Small intestine (tissue), 7 donors: ENCODE measurements at regions not wholly inside any gene's neighbourhood (a gene's known extent, or its start where the extent isn't known, plus 50 kb on each side); places are given as distances from the start of the nearest gene placed in this dataset.
A peak's percentile ranks its signal among the peaks of the same experiment; 100 is the strongest.

Experiments used
- DNase-seq, 2 donors: peaks; one replicate each; pipeline versions ENCODE4 v3.0.0 to v3.0.0-alpha.2; 2013
- FAIRE-seq: peaks from 2 replicates; lab custom pipeline; 2012; peaks lifted over from hg19 to GRCh38; lab: Jason Lieb, UNC
- H3K27ac ChIP-seq, 3 donors: one replicate each; pipeline ENCODE4 v1.5.1; 2013; ENCODE audit warnings: low read length in 2 of 3, mild to moderate bottlenecking in 2 of 3, control low read depth in 1 of 3, inconsistent platforms in 1 of 3, low read depth in 1 of 3, moderate library complexity in 1 of 3
- H3K27me3 ChIP-seq, 3 donors: one replicate each; pipeline ENCODE4 v1.6.1; 2013; ENCODE audit warnings: low read length in 3 of 3, inconsistent platforms in 1 of 3; ENCODE audit not compliant: control insufficient read depth in 3 of 3, insufficient read depth in 3 of 3
- H3K36me3 ChIP-seq, 3 donors: one replicate each; pipeline ENCODE4 v1.6.1; 2013; ENCODE audit warnings: low read length in 3 of 3, inconsistent platforms in 1 of 3, low read depth in 1 of 3, mild to moderate bottlenecking in 1 of 3, moderate library complexity in 1 of 3; ENCODE audit not compliant: control insufficient read depth in 3 of 3, insufficient read depth in 2 of 3
- H3K4me1 ChIP-seq, 3 donors: one replicate each; pipeline ENCODE4 v1.6.1; 2013; ENCODE audit warnings: low read length in 2 of 3, inconsistent platforms in 1 of 3, low read depth in 1 of 3, mild to moderate bottlenecking in 1 of 3, moderate library complexity in 1 of 3; ENCODE audit not compliant: control insufficient read depth in 3 of 3, insufficient read depth in 2 of 3
- H3K4me3 ChIP-seq, 3 donors: one replicate each; pipeline ENCODE4 v1.5.1; 2013; ENCODE audit warnings: low read length in 3 of 3, control low read depth in 1 of 3, inconsistent platforms in 1 of 3, low read depth in 1 of 3, mild to moderate bottlenecking in 1 of 3, moderate library complexity in 1 of 3
- H3K9me3 ChIP-seq, 2 donors: one replicate each; pipeline ENCODE4 v1.6.1; 2013; ENCODE audit warnings: low read depth in 1 of 2, low read length in 1 of 2; ENCODE audit not compliant: control insufficient read depth in 2 of 2, insufficient read depth in 1 of 2
- WGBS, 3 donors: extraction: QIAGEN DNeasy Blood & Tissue Kit; methylation state at CpG; one replicate each; pipeline ENCODE4 v1.1.7; 2013; 5-methylcytosine and 5-hydroxymethylcytosine counted together
- donor health status: healthy with polysubstance abuse.
- donor health status: control.
- donor health status: control.
- donor health status: Bipolar disorder and iron deficiency.
- donor health status: healthy.

GRCh38 chr6:139581485-139581865 is 207.0 kb upstream of the CITED2 start:
- no peak for DNase-seq
- no peak for FAIRE-seq
- H3K4me1 ChIP-seq = peaks cover 0 to 9% (median 0%) of the 10 kb centered on the region in 3 donors
- H3K4me3 ChIP-seq = no peak overlapping the region
- no peaks in the 10 kb centered on the region for H3K27me3 ChIP-seq
- H3K9me3 ChIP-seq = no peaks in the 10 kb centered on the region
- H3K27ac ChIP-seq = no peak overlapping the region
- H3K36me3 ChIP-seq = no peaks in the 10 kb centered on the region

GRCh38 chr6:139580592-139581484 is 206.4 kb upstream of the CITED2 start:
- H3K27me3 ChIP-seq = no peaks in the 10 kb centered on the region
- DNase-seq = no peak
- H3K36me3 ChIP-seq = no peaks in the 10 kb centered on the region
- H3K27ac ChIP-seq = no peak overlapping the region
- peaks cover 0 to 9% (median 0%) of the 10 kb centered on the region in 3 donors for H3K4me1 ChIP-seq
- H3K9me3 ChIP-seq = no peaks in the 10 kb centered on the region
- FAIRE-seq = no peak
- H3K4me3 ChIP-seq = no peak overlapping the region
- WGBS, 3 donors = 84 to 89% (median 86%) methylated on average over 9 of the region's 9 CpGs

DNA sequence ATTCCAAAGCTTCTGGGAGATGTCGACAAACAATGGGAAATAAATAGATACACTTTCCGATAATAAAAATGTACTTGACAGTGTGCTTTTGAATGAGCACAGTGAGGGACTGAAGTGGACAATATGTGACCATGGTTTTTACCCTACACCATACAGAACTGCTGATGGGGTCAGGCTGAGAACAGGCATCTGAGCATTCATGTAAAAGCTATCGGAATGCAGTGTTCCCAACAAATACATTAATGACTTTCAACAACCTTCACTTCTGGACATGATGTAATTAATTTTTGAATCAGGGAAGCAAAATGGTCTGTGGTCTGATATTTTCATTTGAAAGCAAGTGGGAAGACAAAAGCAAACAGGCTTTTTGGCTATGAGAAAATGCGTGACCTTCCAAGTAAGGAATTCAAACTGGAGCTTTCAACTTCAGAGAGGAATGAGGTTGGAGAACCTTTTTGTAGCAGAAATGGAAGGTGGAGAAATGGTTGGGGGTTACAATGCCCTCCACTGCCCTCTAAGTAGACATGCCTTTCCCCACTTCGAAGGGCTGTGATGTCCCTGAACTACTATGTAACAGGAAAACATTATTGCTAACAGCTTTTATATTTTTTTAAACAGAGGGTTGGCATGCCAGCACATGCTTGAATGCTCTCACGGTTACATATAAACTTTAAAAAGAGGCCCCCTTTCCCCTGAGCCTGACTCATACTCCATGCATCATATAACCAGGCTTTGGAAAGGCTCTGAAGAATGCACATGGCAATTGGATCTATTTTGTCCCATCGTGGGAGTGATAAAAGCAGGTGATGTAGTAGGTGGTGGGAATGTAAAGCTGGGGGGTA is 203.5 kb upstream of the CITED2 start:
- Histone ChIP-seq H3K9me3 (no peaks in the 10 kb centered on the region), H3K4me1 (peaks cover 0 to 9% (median 0%) of the 10 kb centered on the region in 3 donors), H3K36me3 (no peaks in the 10 kb centered on the region), H3K27me3 (no peaks in the 10 kb centered on the region), H3K27ac (peak overlapping the region in 1 of 3 donors; percentile 19), H3K4me3 (no peak overlapping the region)
- 65 to 82% (median 74%) methylated on average over 7 of the region's 7 CpGs for WGBS, 3 donors
- peak in 1 of 2 donors; percentile 60 for DNase-seq
- no peak for FAIRE-seq

DNA sequence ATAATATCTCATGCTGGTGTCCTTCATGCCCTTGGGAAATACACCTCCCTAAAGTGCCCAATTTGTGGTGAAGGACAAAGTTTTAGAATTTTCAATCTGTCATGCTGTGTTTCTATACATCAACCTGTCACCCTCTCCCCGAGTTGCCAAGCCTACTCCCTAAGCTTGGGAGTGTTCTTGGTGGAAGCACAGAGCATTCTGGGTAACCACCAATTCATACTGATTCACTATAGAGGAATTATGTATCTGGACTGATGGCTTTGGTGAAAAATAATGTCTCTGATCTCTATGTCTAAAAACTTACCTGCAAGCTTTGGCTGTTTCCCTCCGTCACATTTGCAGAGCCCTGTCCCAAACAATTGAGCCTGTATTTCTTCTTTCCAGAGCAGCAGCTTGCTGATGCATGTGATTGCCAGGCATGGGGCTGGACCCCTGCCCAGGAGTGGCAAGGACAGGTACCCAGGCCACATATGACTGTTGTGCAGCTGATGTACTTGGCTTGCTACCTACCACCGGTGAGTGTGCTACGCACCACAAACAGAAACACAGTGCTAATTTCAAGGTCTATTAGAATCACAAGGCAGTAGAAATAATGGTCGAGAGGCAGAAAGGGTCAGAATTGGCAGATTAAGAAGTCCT is 202.8 kb upstream of the CITED2 start:
- no peaks in the 10 kb centered on the region for H3K27me3 ChIP-seq
- H3K36me3 ChIP-seq = no peaks in the 10 kb centered on the region
- DNase-seq (no peak), FAIRE-seq (no peak)
- peaks cover 0 to 9% (median 0%) of the 10 kb centered on the region in 3 donors for H3K4me1 ChIP-seq
- 79 to 91% (median 81%) methylated on average over 5 of the region's 5 CpGs for WGBS, 3 donors
- H3K27ac ChIP-seq = no peak overlapping the region
- H3K4me3 ChIP-seq = no peak overlapping the region
- no peaks in the 10 kb centered on the region for H3K9me3 ChIP-seq

DNA sequence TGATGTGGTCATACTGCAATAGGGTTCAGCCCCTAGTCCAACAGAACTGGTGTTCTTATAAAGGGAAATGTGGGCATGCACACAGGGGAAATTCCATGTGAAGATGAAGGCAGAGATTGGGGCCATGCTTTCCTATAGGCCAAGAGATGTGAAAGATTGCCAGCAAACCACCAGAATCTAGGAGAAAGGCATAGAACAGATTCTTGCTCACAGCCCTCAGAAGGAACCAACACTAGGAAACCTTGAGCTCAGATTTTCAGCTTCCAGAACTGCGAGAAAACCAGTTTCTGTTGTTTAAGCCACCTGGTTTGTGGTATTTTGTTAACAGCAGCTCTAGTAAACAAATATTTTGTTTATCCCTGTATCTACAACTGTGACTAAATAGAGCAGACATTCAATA is 197.6 kb upstream of the CITED2 start:
- Histone ChIP-seq H3K27me3 (no peaks in the 10 kb centered on the region), H3K4me1 (no peaks in the 10 kb centered on the region), H3K36me3 (no peaks in the 10 kb centered on the region), H3K9me3 (no peaks in the 10 kb centered on the region), H3K27ac (no peak overlapping the region), H3K4me3 (no peak overlapping the region)
- 86 to 92% (median 88%) methylated on average over 1 of the region's 1 CpG for WGBS, 3 donors
- DNase-seq (no peak), FAIRE-seq (no peak)

GRCh38 chr6:139570166-139570565 is 195.7 kb upstream of the CITED2 start:
- no peak for FAIRE-seq
- no peaks in the 10 kb centered on the region for H3K9me3 ChIP-seq

DNA sequence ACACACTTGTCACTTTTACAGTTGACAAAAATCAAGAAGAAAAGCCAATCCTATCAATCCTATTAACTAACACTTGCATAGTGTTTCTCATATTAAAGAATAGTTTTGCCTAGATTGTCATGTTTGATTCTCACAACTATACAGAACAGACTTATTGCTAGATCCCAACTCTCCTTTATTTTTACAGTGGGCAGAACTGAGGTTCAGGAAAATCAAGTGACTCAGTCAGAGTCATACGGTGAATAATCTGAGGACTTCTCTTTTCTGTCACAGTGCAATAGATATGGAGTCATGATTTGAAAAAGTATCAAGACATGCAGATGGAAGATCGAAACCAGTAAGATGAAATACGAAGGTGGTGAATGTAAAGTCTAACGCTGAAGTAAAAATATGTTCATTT is 195.1 kb upstream of the CITED2 start:
- 87 to 91% (median 90%) methylated on average over 4 of the region's 4 CpGs for WGBS, 3 donors
- H3K27ac ChIP-seq = no peak overlapping the region
- FAIRE-seq (no peak), DNase-seq (no peak)
- H3K9me3 ChIP-seq = no peaks in the 10 kb centered on the region
- H3K4me3 ChIP-seq = no peak overlapping the region
- H3K27me3 ChIP-seq = no peaks in the 10 kb centered on the region
- no peaks in the 10 kb centered on the region for H3K36me3 ChIP-seq
- H3K4me1 ChIP-seq = no peaks in the 10 kb centered on the region

More at GRCh38 chr6:139570166-139570565, 195.7 kb upstream of the CITED2 start:
- no peak for DNase-seq
- Histone ChIP-seq H3K4me3 (no peak overlapping the region), H3K27me3 (no peaks in the 10 kb centered on the region), H3K4me1 (no peaks in the 10 kb centered on the region), H3K36me3 (no peaks in the 10 kb centered on the region), H3K27ac (no peak overlapping the region)
- WGBS, 3 donors = 72 to 83% (median 73%) methylated on average over 3 of the region's 3 CpGs

DNA sequence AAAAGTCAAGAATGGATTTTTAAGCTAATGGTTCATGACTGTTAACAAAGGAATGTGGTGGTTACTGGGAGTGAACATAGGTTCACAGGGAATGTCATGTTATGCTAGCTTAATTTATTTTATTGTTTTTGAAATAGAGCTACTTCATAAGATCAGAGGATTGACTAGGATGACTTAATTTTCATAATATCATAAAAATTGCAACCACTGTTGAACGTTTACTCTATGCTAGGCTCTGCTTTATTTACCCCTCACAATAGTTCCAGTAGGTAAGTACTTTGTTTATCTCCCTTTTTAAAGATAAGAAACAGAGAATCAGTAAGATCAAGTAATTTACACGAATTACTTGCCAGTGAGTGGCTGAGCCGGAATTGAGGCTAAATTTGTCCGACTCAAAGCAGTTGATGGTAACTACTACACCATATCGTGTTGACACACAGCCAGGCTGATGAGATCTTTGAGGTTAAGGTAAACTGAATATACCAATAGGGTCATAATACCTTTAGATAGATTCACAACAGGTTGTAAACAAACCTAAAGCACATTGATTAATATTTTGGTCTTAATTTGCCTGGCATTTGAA is 194.6 kb upstream of the CITED2 start:
- Histone ChIP-seq H3K36me3 (no peaks in the 10 kb centered on the region), H3K9me3 (no peaks in the 10 kb centered on the region), H3K4me3 (no peak overlapping the region), H3K27ac (no peak overlapping the region), H3K27me3 (no peaks in the 10 kb centered on the region), H3K4me1 (no peaks in the 10 kb centered on the region)
- no peak for DNase-seq
- 61 to 81% (median 70%) methylated on average over 5 of the region's 5 CpGs for WGBS, 3 donors
- no peak for FAIRE-seq
